Left ventricle myocardium inferior (tissue), 1 donor: ENCODE measurements at regions not wholly inside any gene's neighbourhood (a gene's known extent, or its start where the extent isn't known, plus 50 kb on each side); places are given as distances from the start of the nearest gene placed in this dataset.
A peak's percentile ranks its signal among the peaks of the same experiment; 100 is the strongest.

Experiments used
- DNase-seq: peaks from one replicate; pipeline ENCODE4 v3.0.0-alpha.2; 2020
- H3K27ac ChIP-seq: fragments of 200-600 bp; replicated peaks from 2 replicates; pipeline ENCODE4 v1.8.0; 2021
- H3K27me3 ChIP-seq: fragments of 200-600 bp; 2 replicates; pipeline ENCODE4 v1.8.0; 2021; ENCODE audit warnings: low read depth
- H3K36me3 ChIP-seq: fragments of 200-600 bp; 2 replicates; pipeline ENCODE4 v1.8.0; 2021
- H3K4me1 ChIP-seq: fragments of 200-600 bp; 2 replicates; pipeline ENCODE4 v1.8.0; 2021
- H3K4me3 ChIP-seq: fragments of 200-600 bp; 2 replicates; pipeline ENCODE4 v1.8.0; 2021; ENCODE audit warnings: mild to moderate bottlenecking, moderate library complexity
- H3K9me3 ChIP-seq: fragments of 200-600 bp; replicated peaks from 2 replicates; pipeline ENCODE4 v1.8.0; 2021
- intact Hi-C: fragments of 100-400 bp; cut with micrococcal nuclease; formaldehyde crosslinking; loops from one replicate; pipeline ENCODE4 v1.11.0; 2022
- TF ChIP-seq, protein P1 (sequence below): fragments of 200-600 bp; IDR thresholded peaks from 2 replicates; pipeline ENCODE4 v1.8.0; 2021; ENCODE audit warnings: antibody characterized with exemption, mild to moderate bottlenecking, borderline replicate concordance
- donor health status: DM: no; HTN: yes; CAD: no; lungs with severe emphysema.

DNA sequence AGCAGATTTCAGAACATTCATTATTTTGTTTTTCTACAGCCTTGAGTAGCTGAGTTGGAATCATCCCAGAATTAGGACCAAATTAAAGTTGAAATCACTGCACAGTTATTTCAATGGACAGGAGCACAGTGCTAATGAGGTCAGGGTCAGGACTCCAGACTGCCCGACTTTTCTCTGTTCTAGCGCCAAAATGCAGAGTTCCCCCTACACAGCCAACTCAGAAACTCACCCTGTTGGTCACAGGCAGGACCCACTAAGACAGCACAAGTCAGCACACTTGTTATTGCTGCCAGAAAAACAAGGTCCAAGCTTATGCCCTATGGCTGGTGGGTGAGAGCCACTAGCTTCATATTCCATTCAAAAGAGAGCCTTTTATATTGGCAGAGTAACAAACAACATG, 198.1 kb upstream of the KRR1 start:
- intact Hi-C loops, result no loop called here
- TF ChIP-seq, protein P1, sequence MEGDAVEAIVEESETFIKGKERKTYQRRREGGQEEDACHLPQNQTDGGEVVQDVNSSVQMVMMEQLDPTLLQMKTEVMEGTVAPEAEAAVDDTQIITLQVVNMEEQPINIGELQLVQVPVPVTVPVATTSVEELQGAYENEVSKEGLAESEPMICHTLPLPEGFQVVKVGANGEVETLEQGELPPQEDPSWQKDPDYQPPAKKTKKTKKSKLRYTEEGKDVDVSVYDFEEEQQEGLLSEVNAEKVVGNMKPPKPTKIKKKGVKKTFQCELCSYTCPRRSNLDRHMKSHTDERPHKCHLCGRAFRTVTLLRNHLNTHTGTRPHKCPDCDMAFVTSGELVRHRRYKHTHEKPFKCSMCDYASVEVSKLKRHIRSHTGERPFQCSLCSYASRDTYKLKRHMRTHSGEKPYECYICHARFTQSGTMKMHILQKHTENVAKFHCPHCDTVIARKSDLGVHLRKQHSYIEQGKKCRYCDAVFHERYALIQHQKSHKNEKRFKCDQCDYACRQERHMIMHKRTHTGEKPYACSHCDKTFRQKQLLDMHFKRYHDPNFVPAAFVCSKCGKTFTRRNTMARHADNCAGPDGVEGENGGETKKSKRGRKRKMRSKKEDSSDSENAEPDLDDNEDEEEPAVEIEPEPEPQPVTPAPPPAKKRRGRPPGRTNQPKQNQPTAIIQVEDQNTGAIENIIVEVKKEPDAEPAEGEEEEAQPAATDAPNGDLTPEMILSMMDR, result no peak
- H3K4me1 ChIP-seq, result peaks cover 76% of the 10 kb centered on the region
- H3K27ac ChIP-seq, result peak overlapping the region; percentile 13
- H3K9me3 ChIP-seq, result no peaks in the 10 kb centered on the region
- no peaks in the 10 kb centered on the region for H3K27me3 ChIP-seq
- no peak for DNase-seq
- H3K4me3 ChIP-seq, result no peak overlapping the region
- H3K36me3 ChIP-seq, result no peaks in the 10 kb centered on the region

DNA sequence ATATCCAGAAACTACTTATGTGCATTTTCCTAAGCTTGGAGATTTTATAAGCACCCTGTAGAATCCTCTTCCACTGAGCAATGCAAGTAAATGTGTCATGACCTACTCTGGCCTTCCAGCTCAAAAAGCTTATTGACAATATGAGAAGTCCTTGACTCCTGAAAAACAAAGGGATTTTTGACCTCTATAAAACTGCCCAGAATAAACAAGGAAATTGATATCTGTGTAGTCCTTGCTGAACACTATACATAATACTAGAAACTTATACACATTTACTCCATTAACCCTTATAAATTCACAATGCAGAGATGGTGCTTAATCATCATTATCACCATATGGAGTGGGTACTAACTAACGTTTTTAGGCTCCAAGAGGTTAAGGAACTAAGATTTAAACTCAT, 197.4 kb upstream of the KRR1 start:
- TF ChIP-seq, protein P1, result no peak
- Histone ChIP-seq H3K9me3 (no peaks in the 10 kb centered on the region), H3K27ac (peak overlapping the region; percentile 10), H3K4me1 (peaks cover 82% of the 10 kb centered on the region), H3K27me3 (no peaks in the 10 kb centered on the region), H3K4me3 (no peak overlapping the region), H3K36me3 (no peaks in the 10 kb centered on the region)
- intact Hi-C loops, result no loop called here
- no peak for DNase-seq

DNA sequence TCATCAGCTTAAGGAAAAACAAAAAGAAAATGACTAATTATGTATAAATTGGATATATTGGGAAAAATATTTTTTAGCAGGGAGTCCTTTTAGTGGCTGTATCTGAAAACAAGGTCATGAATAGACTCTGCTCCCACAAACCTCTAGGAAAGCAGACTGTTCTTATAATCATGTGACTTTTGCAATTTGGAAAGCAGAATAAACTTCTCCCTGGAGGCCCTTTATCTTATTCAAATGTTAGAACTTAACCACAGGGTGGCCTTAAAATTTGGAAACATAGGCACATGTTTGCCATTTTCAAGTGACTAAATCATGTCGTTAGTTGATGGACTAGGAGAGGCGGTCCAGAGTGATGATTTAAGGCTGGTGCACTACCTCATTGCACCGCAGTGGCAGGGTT, 196.6 kb upstream of the KRR1 start:
- no peaks in the 10 kb centered on the region for H3K9me3 ChIP-seq
- no peaks in the 10 kb centered on the region for H3K27me3 ChIP-seq
- TF ChIP-seq, protein P1, result no peak
- no peak for DNase-seq
- no peaks in the 10 kb centered on the region for H3K36me3 ChIP-seq
- H3K27ac ChIP-seq, result no peak overlapping the region
- no peak overlapping the region for H3K4me3 ChIP-seq
- intact Hi-C loops, result no loop called here
- peaks cover 82% of the 10 kb centered on the region for H3K4me1 ChIP-seq

DNA sequence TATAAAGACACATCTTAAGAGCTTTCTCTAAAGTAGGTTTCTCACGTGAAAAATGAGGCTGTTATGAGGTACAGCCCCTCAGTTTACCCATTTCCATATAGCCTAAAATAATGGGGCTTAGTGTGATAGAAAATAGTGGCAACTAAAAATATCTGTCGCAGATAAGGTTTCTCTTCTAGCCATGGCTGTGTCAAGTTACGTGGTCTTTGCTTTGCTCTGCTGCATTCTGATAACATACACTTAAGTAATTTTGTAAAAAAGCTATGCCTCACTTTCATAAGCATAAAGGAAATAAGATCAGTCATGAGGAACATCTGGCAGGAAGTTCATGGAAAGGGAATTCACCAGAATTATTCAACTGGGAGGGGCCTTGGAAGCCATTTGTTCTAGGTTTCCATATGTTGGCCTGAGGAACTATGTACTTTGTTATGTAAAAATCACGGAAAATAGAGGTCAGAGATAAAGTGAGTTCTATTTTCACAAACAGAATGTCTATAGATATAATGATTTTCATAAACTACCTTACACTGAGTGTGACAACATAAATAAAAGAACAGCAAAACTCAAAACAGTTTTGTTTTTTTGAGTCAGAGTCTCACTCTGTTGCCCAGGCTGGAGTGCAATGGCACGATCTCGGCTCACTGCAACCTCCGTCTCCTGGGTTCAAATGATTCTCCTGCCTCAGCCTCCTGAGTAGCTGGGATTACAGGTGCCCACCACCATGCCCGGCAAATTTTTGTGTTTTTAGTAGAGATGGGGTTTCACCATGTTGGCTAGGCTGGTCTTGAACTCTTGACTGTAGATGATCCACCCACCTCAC, 195.6 kb upstream of the KRR1 start:
- Histone ChIP-seq H3K27me3 (no peaks in the 10 kb centered on the region), H3K36me3 (no peaks in the 10 kb centered on the region), H3K9me3 (no peaks in the 10 kb centered on the region), H3K4me3 (peak overlapping the region; percentile 33), H3K27ac (peak overlapping the region; percentile 82), H3K4me1 (peaks cover 76% of the 10 kb centered on the region)
- no peak for DNase-seq
- TF ChIP-seq, protein P1, result no peak
- intact Hi-C loops, result no loop called here

DNA sequence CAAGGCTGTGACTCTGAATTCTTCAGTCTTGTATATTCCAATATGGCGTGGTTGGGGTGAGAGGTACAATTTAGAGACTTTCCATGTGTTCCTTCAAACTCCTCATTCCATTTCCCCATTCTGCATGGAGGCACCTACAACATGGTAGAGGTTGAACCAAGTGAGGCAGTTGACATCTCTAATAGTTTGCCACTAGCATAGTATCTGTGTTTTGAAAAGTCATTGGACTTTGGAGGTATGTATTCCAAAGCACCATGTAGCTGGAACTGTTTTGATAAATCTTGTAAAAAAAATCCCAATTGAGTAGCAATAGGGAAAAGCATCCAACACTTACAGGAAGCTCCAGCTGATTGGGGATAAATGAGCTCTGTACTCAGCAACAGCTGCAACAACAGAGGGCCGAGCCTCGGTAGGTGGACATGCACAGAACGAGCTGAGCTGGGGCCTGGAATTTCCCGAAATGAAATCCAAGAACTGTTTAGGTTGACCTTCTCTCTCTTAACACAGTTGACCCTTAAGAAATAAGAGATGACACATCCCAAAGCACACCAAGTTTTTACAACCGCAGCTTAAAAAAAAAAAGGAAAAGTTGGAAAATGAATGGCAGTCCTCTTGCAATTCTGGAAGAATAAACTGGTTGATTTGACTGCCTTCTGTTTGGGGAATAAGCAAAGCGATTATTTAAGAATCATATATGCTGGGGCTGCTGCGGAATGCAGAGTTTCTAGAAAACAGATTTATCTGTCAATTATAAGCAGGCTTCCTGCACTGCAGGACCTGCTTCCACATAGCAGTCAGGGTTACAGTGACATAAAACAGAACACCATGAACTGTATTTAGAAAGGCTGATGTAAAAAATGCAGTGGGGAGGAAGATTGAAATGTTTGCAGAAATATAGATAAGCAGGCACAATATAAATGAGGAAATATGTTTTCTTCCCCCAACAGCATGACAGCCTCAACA, 194.6 kb upstream of the KRR1 start:
- DNase-seq, result peak; percentile 48
- Histone ChIP-seq H3K4me3 (peak overlapping the region; percentile 33), H3K27me3 (no peaks in the 10 kb centered on the region), H3K4me1 (peaks cover 69% of the 10 kb centered on the region), H3K27ac (peak overlapping the region; percentile 82), H3K36me3 (no peaks in the 10 kb centered on the region), H3K9me3 (no peaks in the 10 kb centered on the region)
- intact Hi-C loops, result no loop called here
- TF ChIP-seq, protein P1, result no peak
